ENCODE measurements at regions not wholly inside any gene's neighbourhood (a gene's known extent, or its start where the extent isn't known, plus 50 kb on each side); places are given as distances from the start of the nearest gene placed in this dataset.
A peak's percentile ranks its signal among the peaks of the same experiment; 100 is the strongest.
"Not testable (repeated sequence)": the region's sequence is repeated elsewhere in the genome, so short reads cannot be mapped to it uniquely, and the experiment has no call there.

DNA sequence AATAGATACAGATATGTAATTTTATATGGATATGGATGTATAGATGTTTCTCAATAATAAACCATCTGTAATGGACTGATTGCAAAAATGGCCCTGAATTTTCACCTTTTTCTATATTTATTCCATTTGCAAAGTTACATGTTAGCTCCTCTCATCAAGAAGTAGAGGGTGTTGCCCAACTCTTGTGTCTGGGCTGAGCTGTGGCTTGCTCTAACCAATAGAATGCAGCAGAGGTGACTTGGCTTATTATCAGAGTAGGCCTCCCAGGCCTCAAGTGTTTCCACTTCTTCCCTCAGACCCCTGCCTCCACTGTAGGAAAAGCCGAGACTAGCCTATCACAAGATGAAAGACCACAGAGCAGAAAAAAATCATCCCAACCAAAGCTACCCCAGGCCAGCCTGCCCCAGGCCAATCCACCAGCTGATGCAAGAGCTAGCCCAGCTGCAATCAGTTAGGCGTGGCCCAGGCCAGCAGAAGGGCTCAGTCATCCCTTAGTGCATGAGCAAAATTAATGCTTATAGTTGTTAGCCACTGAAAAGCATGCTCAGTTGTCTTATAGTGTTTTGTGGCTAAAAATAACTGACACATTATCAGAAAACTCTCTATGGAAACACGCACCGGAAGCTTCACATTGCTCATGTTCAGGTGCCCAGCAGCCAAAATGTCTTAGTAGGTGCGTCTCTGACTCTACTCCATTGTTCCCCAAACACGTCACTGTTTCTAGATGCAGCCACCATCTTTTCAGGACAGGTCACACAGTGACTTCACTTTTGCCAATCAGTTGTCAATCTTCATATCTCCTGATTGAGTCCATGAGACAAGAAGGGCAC, 464.0 kb downstream of the FBXO15 start:
- Mint-ChIP-seq H3K27ac (no peak overlapping the region), H3K4me1 (no peaks in the 10 kb centered on the region), H3K27me3 (peaks cover 0 to 3% of the 10 kb centered on the region in 2 donors), H3K4me3 (no peak overlapping the region), H3K9me3 (peaks cover 0 to 14% (median 2%) of the 10 kb centered on the region in 5 donors), H3K36me3 (no peaks in the 10 kb centered on the region)
- ChIA-PET CTCF (no interaction called here), POLR2A (no interaction called here)
- no peaks in the 10 kb centered on the region for H3K36me3 ChIP-seq (ENCODE audit: insufficient read depth, low read length)
- no peak overlapping the region for H3K4me3 ChIP-seq (ENCODE audit: low read length)
- H3K4me1 ChIP-seq (ENCODE audit: insufficient read depth, low read length), result no peaks in the 10 kb centered on the region
- H3K9me3 ChIP-seq (ENCODE audit: low read length), result no peaks in the 10 kb centered on the region
- no peak for DNase-seq
- no peaks in the 10 kb centered on the region for H3K27me3 ChIP-seq (ENCODE audit: insufficient read depth, low read length, poor library complexity, severe bottlenecking)
- no peak overlapping the region for H3K27ac ChIP-seq (ENCODE audit: low read depth, low read length)

DNA sequence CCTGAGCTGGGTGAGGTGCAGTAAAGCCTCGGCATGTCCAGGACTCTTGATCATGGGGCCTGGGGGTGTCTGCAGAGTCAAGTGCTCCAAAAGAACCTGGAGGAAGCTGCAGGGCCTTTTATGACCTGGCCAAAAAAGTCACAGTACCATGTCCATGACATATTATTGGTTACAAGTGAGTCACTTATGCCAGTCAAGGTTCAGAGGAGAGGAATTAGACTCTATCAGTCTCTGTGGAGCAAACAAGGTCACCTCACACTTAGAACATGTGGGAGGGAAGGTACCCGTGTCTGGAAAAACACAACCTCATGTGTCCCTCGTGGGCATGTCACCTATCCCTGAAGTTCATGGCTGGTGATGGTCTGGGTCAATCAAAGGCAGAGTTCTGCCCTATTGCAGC, 465.7 kb downstream of the FBXO15 start:
- Mint-ChIP-seq H3K27ac (no peak overlapping the region), H3K9me3 (peaks cover 0 to 24% (median 0%) of the 10 kb centered on the region in 5 donors), H3K27me3 (peaks cover 0 to 3% of the 10 kb centered on the region in 2 donors), H3K4me1 (no peaks in the 10 kb centered on the region), H3K4me3 (no peak overlapping the region), H3K36me3 (no peaks in the 10 kb centered on the region)
- no peaks in the 10 kb centered on the region for H3K27me3 ChIP-seq (ENCODE audit: insufficient read depth, low read length, poor library complexity, severe bottlenecking)
- no peaks in the 10 kb centered on the region for H3K36me3 ChIP-seq (ENCODE audit: insufficient read depth, low read length)
- no peak overlapping the region for H3K27ac ChIP-seq (ENCODE audit: low read depth, low read length)
- H3K4me3 ChIP-seq (ENCODE audit: low read length), result no peak overlapping the region
- no peak for DNase-seq
- H3K9me3 ChIP-seq (ENCODE audit: low read length), result no peaks in the 10 kb centered on the region
- H3K4me1 ChIP-seq (ENCODE audit: insufficient read depth, low read length), result no peaks in the 10 kb centered on the region
- ChIA-PET POLR2A (no interaction called here), CTCF (no interaction called here)

DNA sequence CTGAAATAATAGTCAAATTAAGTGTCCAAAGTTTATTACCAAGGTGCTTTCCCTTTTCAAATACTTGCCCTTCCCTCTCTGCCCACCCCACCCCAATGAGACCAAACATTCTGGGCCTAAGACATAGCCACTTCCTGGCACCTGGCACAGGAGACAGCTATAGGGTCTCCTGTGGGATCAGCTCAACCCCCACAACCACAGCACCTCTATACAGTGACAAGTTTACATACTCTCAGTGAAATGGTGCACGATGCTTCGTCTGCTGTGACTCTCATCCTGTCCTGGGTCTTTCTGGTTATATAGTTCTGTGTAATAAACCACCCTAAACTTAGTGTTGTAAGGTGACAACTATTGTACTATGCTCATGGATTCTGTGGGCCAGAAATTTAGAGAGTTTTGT, 466.2 kb downstream of the FBXO15 start:
- H3K27ac ChIP-seq (ENCODE audit: low read depth, low read length), result no peak overlapping the region
- Mint-ChIP-seq H3K27me3 (peaks cover 0 to 3% of the 10 kb centered on the region in 2 donors), H3K4me1 (no peaks in the 10 kb centered on the region), H3K36me3 (no peaks in the 10 kb centered on the region), H3K27ac (no peak overlapping the region), H3K9me3 (peaks cover 0 to 24% (median 0%) of the 10 kb centered on the region in 5 donors), H3K4me3 (no peak overlapping the region)
- no peaks in the 10 kb centered on the region for H3K36me3 ChIP-seq (ENCODE audit: insufficient read depth, low read length)
- ChIA-PET POLR2A (no interaction called here), CTCF (no interaction called here)
- H3K4me3 ChIP-seq (ENCODE audit: low read length), result no peak overlapping the region
- H3K27me3 ChIP-seq (ENCODE audit: insufficient read depth, low read length, poor library complexity, severe bottlenecking), result no peaks in the 10 kb centered on the region
- no peaks in the 10 kb centered on the region for H3K9me3 ChIP-seq (ENCODE audit: low read length)
- no peaks in the 10 kb centered on the region for H3K4me1 ChIP-seq (ENCODE audit: insufficient read depth, low read length)
- no peak for DNase-seq

DNA sequence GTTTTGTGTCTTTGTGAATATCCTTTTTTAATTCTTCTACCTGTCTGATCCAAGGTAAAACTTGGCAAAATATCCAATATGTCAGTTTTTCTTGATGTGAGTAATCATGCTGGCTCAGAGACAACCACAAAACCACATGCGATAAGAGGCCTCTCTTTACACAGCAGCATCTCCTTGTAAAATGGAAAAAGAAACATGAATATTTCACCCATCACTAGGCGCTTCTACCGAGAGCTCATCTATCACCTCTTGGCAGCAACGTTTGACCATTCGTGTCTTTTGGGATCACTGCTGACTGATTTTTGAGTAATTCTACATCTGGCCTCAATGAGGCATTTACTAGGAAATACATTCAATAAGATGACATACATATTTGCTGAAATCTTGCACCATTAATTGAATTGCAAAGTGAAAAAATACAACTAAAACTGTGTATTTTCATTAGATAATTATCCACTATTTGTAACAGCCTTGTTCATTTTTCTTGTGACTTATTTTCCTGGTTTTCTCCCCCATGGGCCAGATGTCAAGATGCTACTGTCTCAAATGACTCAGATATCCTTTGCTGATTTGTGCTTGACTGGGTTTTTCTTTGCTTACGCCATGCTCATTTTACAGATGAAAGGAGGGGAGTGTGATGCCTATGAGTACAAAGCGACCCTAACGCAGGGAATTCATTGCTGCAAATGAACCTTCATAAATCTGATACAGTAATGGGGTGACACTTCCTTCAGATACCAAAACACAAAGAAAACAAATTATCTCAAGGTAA, 467.5 kb downstream of the FBXO15 start:
- CTCF ChIA-PET, result no interaction called here
- H3K4me1 ChIP-seq (ENCODE audit: insufficient read depth, low read length), result no peaks in the 10 kb centered on the region
- H3K36me3 ChIP-seq (ENCODE audit: insufficient read depth, low read length), result no peaks in the 10 kb centered on the region
- no peaks in the 10 kb centered on the region for H3K9me3 ChIP-seq (ENCODE audit: low read length)
- POLR2A ChIA-PET, result no interaction called here
- no peaks in the 10 kb centered on the region for H3K27me3 ChIP-seq (ENCODE audit: insufficient read depth, low read length, poor library complexity, severe bottlenecking)
- H3K27ac ChIP-seq (ENCODE audit: low read depth, low read length), result no peak overlapping the region
- Mint-ChIP-seq H3K4me1 (no peaks in the 10 kb centered on the region), H3K27ac (no peak overlapping the region), H3K9me3 (peaks cover 0 to 24% (median 2%) of the 10 kb centered on the region in 5 donors), H3K4me3 (no peak overlapping the region), H3K27me3 (no peaks in the 10 kb centered on the region), H3K36me3 (no peaks in the 10 kb centered on the region)
- no peak for DNase-seq
- no peak overlapping the region for H3K4me3 ChIP-seq (ENCODE audit: low read length)

DNA sequence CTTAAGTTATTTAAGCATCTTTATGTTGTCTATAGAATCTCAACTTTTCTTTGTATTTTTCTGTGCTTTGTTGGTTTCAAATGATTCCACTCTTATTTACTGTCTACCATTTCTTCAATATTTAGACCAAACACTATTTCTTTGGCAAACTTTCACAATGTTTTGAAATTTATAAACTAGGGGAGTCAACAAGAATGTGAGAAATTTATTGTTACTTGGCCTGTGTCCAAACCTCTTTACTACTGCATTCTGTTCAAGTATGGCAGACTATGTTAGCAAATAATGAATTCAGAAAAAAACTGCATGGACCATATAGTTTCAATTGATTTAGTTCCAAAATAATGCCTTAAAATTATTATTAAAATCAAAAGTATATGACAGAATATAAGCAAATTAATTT, 470.2 kb downstream of the FBXO15 start:
- no peak for DNase-seq
- ChIA-PET POLR2A (no interaction called here), CTCF (no interaction called here)
- Mint-ChIP-seq H3K9me3 (peaks cover 0 to 24% (median 2%) of the 10 kb centered on the region in 5 donors), H3K27me3 (no peaks in the 10 kb centered on the region), H3K36me3 (no peaks in the 10 kb centered on the region), H3K4me1 (no peaks in the 10 kb centered on the region), H3K27ac (no peak overlapping the region), H3K4me3 (no peak overlapping the region)
- Histone ChIP-seq H3K27ac (ENCODE audit: low read depth, low read length) (no peak overlapping the region), H3K4me3 (ENCODE audit: low read length) (no peak overlapping the region), H3K4me1 (ENCODE audit: insufficient read depth, low read length) (no peaks in the 10 kb centered on the region), H3K9me3 (ENCODE audit: low read length) (no peaks in the 10 kb centered on the region), H3K27me3 (ENCODE audit: insufficient read depth, low read length, poor library complexity, severe bottlenecking) (no peaks in the 10 kb centered on the region), H3K36me3 (ENCODE audit: insufficient read depth, low read length) (no peaks in the 10 kb centered on the region)

DNA sequence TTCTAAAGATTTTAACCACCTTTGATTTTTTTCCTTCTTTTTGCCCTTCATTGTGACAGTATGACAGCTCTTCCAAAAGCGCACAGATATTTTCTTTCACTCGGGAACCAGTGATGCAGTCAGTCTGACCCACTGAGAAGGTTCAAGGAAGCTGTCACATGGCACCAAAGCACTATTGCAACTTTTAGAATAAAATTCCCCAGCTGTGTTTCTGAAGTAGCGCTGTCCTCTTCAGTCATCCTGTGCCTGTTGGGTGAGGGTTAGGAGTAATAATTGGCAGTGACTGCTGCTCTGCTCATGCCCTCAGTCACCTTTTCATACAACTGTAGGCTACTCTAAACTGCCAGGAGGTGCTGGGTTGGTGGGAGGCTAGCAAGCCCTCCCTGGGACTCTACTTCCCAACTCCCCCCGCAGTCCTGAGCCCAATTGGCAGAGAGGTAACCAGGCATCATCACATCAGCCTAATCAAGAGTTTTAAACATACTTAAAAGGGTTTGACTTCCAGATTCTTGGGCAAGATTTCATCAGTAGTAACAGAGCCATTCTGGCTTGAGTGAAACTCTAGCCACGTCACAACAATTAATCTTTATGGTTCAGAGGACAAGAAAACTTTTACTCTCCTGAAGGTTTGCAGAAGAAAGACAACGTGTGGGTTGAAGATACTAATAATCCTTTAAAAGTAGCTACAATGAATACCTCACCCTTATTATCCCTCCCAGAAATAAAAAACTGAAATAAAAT, 473.3 kb downstream of the FBXO15 start:
- Histone ChIP-seq H3K9me3 (ENCODE audit: low read length) (no peaks in the 10 kb centered on the region), H3K27ac (ENCODE audit: low read depth, low read length) (no peak overlapping the region), H3K4me1 (ENCODE audit: insufficient read depth, low read length) (no peaks in the 10 kb centered on the region), H3K27me3 (ENCODE audit: insufficient read depth, low read length, poor library complexity, severe bottlenecking) (no peaks in the 10 kb centered on the region), H3K4me3 (ENCODE audit: low read length) (no peak overlapping the region), H3K36me3 (ENCODE audit: insufficient read depth, low read length) (no peaks in the 10 kb centered on the region)
- DNase-seq, result no peak
- peaks cover 0 to 2% (median 0%) of the 10 kb centered on the region in 3 donors for H3K36me3 Mint-ChIP-seq
- H3K4me1 Mint-ChIP-seq, result no peaks in the 10 kb centered on the region
- POLR2A ChIA-PET, result no interaction called here
- no peaks in the 10 kb centered on the region for H3K27me3 Mint-ChIP-seq
- peaks cover 0 to 30% (median 5%) of the 10 kb centered on the region in 5 donors for H3K9me3 Mint-ChIP-seq
- CTCF ChIA-PET, result no interaction called here
- no peak overlapping the region for H3K27ac Mint-ChIP-seq
- H3K4me3 Mint-ChIP-seq, result no peak overlapping the region

DNA sequence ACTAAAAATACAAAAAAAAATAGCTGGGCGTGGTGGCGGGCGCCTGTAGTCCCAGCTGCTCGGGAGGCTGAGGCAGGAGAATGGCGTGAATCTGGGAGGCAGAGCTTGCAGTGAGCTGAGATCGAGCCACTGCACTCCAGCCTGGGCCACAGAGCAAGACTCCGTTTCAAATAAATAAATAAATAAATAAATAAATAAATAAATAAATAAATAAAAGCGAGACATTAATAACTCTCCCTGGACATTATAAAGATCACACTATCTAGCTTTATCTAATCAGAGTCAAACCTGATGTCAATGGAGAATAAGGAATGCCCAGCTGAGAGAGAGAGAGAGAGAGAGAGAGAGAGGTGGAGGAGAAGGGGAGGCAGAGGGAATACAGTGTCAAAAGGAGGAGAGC, 476.2 kb downstream of the FBXO15 start:
- DNase-seq; H3K4me3 Mint-ChIP-seq; H3K27me3 ChIP-seq (ENCODE audit: insufficient read depth, low read length, poor library complexity, severe bottlenecking); H3K36me3 ChIP-seq (ENCODE audit: insufficient read depth, low read length); CTCF ChIA-PET; H3K4me3 ChIP-seq (ENCODE audit: low read length); H3K36me3 Mint-ChIP-seq; H3K27ac ChIP-seq (ENCODE audit: low read depth, low read length); POLR2A ChIA-PET; H3K4me1 Mint-ChIP-seq; H3K4me1 ChIP-seq (ENCODE audit: insufficient read depth, low read length); H3K9me3 ChIP-seq (ENCODE audit: low read length); H3K27me3 Mint-ChIP-seq: not testable (repeated sequence)
- Mint-ChIP-seq H3K27ac (peak overlapping the region in 1 of 8 donors; percentile 47), H3K9me3 (peaks cover 0 to 26% (median 5%) of the 10 kb centered on the region in 5 donors)

DNA sequence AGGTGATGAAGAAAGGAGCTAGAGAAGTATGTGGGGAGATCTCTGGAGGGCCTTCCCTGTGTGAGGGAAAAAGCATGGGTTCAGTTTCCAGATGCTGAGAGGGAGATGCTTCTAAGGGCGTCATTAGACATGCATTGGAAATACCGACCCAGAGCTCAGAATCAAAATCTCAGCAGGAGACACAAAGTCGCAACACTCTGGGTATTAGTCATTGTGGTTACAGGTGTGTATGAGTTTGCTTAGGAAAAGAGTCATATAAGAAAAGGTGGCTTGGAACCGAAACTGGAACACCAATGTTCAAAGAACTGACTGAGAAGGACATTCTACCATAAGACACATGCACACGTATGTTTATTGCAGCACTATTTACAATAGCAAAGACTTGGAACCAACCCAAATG, 477.1 kb downstream of the FBXO15 start:
- H3K4me3 ChIP-seq (ENCODE audit: low read length), result no peak overlapping the region
- no peaks in the 10 kb centered on the region for H3K4me1 ChIP-seq (ENCODE audit: insufficient read depth, low read length)
- H3K9me3 Mint-ChIP-seq, result peaks cover 0 to 26% (median 8%) of the 10 kb centered on the region in 5 donors
- ChIA-PET POLR2A (no interaction called here), CTCF (no interaction called here)
- no peak overlapping the region for H3K4me3 Mint-ChIP-seq
- no peaks in the 10 kb centered on the region for H3K27me3 Mint-ChIP-seq
- peaks cover 0 to 2% (median 0%) of the 10 kb centered on the region in 3 donors for H3K36me3 Mint-ChIP-seq
- H3K27ac ChIP-seq (ENCODE audit: low read depth, low read length), result no peak overlapping the region
- H3K27ac Mint-ChIP-seq, result no peak overlapping the region
- no peak for DNase-seq
- no peaks in the 10 kb centered on the region for H3K9me3 ChIP-seq (ENCODE audit: low read length)
- H3K36me3 ChIP-seq (ENCODE audit: insufficient read depth, low read length), result no peaks in the 10 kb centered on the region
- H3K4me1 Mint-ChIP-seq, result no peaks in the 10 kb centered on the region
- no peaks in the 10 kb centered on the region for H3K27me3 ChIP-seq (ENCODE audit: insufficient read depth, low read length, poor library complexity, severe bottlenecking)
